ENCODE measurements at regions not wholly inside any gene's neighbourhood (a gene's known extent, or its start where the extent isn't known, plus 50 kb on each side); places are given as distances from the start of the nearest gene placed in this dataset.

- Histone ChIP-seq H3K4me3 (ENCODE audit: low read depth in 1 of 2, low read length in 2 of 2) (no peak overlapping the region), H3K9me3 (ENCODE audit: low read length) (no peaks in the 10 kb centered on the region), H3K9ac (ENCODE audit: low read length) (no peak overlapping the region), H3K36me3 (ENCODE audit: insufficient read depth, low read length) (no peaks in the 10 kb centered on the region), H3K27ac (ENCODE audit: low read depth, low read length) (no peak overlapping the region), H3K27me3 (ENCODE audit: control insufficient read depth in 1 of 2, insufficient read depth in 2 of 2, low read length in 2 of 2) (no peaks in the 10 kb centered on the region), H3K4me1 (ENCODE audit: insufficient read depth, low read length) (no peaks in the 10 kb centered on the region)
These were observed 766.4 kb upstream of the KLHL1 start for GRCh38 chr13:70874636-70875035.

GRCh38 chr13:70864731-70865130, 756.5 kb upstream of the KLHL1 start:
- H3K4me1 ChIP-seq (ENCODE audit: insufficient read depth, low read length): no peaks in the 10 kb centered on the region
- H3K4me3 ChIP-seq (ENCODE audit: low read depth in 1 of 2, low read length in 2 of 2): no peak overlapping the region
- H3K9me3 ChIP-seq (ENCODE audit: low read length): no peaks in the 10 kb centered on the region
- H3K9ac ChIP-seq (ENCODE audit: low read length): no peak overlapping the region
- H3K36me3 ChIP-seq (ENCODE audit: insufficient read depth, low read length): no peaks in the 10 kb centered on the region
- no peaks in the 10 kb centered on the region for H3K27me3 ChIP-seq (ENCODE audit: control insufficient read depth in 1 of 2, insufficient read depth in 2 of 2, low read length in 2 of 2)
- no peak overlapping the region for H3K27ac ChIP-seq (ENCODE audit: low read depth, low read length)

DNA sequence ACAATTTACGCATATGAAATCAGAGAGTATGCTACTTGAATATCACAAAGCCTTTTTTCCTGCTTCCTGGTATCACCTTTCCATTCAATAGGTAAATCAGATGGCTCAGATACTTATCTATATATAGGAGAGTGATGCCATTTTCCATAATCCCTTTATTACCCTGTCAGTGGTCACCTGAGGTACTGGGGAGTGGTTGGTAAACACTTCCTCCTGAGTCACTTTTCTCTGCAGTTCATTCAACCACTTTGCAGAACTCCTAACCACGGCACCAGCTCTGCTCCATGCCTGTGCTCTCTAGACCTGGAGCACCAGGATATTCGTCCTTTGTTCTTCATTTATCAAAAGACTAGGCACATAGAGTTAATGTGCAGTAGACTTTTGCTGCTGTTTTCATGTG, 748.5 kb upstream of the KLHL1 start:
- Histone ChIP-seq H3K4me1 (ENCODE audit: insufficient read depth, low read length) (no peaks in the 10 kb centered on the region), H3K27me3 (ENCODE audit: control insufficient read depth in 1 of 2, insufficient read depth in 2 of 2, low read length in 2 of 2) (no peaks in the 10 kb centered on the region), H3K27ac (ENCODE audit: low read depth, low read length) (no peak overlapping the region), H3K4me3 (ENCODE audit: low read depth in 1 of 2, low read length in 2 of 2) (no peak overlapping the region), H3K36me3 (ENCODE audit: insufficient read depth, low read length) (no peaks in the 10 kb centered on the region), H3K9me3 (ENCODE audit: low read length) (no peaks in the 10 kb centered on the region), H3K9ac (ENCODE audit: low read length) (no peak overlapping the region)

DNA sequence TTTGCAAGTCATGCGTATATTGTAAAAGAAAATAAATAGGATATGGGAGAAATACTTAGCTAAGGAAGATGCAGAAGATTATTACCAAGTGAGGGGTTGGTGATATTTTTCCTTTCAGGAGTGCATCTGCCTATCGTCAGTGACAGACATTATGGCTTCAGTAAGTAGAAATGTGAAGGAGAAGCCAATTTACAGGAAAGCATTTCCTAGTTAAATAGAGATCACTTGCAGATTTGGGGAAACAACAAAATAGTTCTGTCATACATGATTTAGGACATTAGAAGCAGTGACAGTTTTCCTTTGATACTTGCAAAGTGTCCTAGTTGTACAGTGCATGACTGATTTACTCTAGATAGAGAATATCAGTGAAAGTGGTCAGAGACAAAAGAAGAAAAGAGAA, 747.8 kb upstream of the KLHL1 start:
- no peak overlapping the region for H3K27ac ChIP-seq (ENCODE audit: low read depth, low read length)
- H3K4me3 ChIP-seq (ENCODE audit: low read depth in 1 of 2, low read length in 2 of 2): no peak overlapping the region
- no peaks in the 10 kb centered on the region for H3K4me1 ChIP-seq (ENCODE audit: insufficient read depth, low read length)
- no peaks in the 10 kb centered on the region for H3K36me3 ChIP-seq (ENCODE audit: insufficient read depth, low read length)
- H3K27me3 ChIP-seq (ENCODE audit: control insufficient read depth in 1 of 2, insufficient read depth in 2 of 2, low read length in 2 of 2): no peaks in the 10 kb centered on the region
- H3K9me3 ChIP-seq (ENCODE audit: low read length): no peaks in the 10 kb centered on the region
- no peak overlapping the region for H3K9ac ChIP-seq (ENCODE audit: low read length)

GRCh38 chr13:70849222-70849621, 741.0 kb upstream of the KLHL1 start:
- Histone ChIP-seq H3K9ac (ENCODE audit: low read length) (no peak overlapping the region), H3K4me1 (ENCODE audit: insufficient read depth, low read length) (no peaks in the 10 kb centered on the region), H3K27me3 (ENCODE audit: control insufficient read depth in 1 of 2, insufficient read depth in 2 of 2, low read length in 2 of 2) (no peaks in the 10 kb centered on the region), H3K27ac (ENCODE audit: low read depth, low read length) (no peak overlapping the region), H3K36me3 (ENCODE audit: insufficient read depth, low read length) (no peaks in the 10 kb centered on the region), H3K4me3 (ENCODE audit: low read depth in 1 of 2, low read length in 2 of 2) (no peak overlapping the region), H3K9me3 (ENCODE audit: low read length) (no peaks in the 10 kb centered on the region)

DNA sequence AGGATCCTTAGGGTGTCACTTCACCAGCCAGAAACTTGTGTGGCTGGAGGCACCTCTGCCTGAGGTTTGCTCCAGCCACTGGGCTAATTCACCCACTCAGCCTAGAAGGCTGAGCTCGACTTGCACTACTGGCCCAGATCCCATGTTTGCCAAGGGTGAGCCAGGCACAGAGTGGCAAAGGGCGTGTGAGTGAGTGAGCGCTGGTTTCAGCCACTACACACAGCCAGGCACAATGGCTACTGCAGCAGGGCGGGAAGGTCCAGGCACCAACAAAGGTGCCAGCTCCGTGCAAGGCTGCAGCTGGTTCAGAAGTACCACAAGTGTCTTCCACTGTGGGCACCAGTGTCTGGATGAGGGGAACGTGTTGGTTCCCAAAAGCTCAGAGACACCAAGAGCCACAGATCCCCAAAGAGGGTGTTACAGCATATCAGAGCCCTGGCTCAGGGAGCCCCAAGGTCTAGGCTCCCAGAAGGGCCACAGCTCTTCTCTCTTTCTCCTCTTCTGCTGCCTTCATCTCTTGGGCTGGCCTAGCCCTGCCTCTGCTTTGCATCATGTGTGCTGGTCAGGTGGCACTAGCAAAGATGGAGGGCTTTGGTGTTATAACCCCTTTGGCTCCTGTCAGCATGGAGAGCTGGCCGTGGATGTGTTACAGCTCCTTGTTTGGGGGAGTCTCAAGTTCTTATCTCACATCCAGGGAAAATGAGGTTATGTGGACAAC, 736.3 kb upstream of the KLHL1 start:
- H3K9ac ChIP-seq (ENCODE audit: low read length): no peak overlapping the region
- no peak overlapping the region for H3K27ac ChIP-seq (ENCODE audit: low read depth, low read length)
- H3K36me3 ChIP-seq (ENCODE audit: insufficient read depth, low read length): no peaks in the 10 kb centered on the region
- H3K4me1 ChIP-seq (ENCODE audit: insufficient read depth, low read length): no peaks in the 10 kb centered on the region
- H3K27me3 ChIP-seq (ENCODE audit: control insufficient read depth in 1 of 2, insufficient read depth in 2 of 2, low read length in 2 of 2): no peaks in the 10 kb centered on the region
- no peak overlapping the region for H3K4me3 ChIP-seq (ENCODE audit: low read depth in 1 of 2, low read length in 2 of 2)
- H3K9me3 ChIP-seq (ENCODE audit: low read length): no peaks in the 10 kb centered on the region

DNA sequence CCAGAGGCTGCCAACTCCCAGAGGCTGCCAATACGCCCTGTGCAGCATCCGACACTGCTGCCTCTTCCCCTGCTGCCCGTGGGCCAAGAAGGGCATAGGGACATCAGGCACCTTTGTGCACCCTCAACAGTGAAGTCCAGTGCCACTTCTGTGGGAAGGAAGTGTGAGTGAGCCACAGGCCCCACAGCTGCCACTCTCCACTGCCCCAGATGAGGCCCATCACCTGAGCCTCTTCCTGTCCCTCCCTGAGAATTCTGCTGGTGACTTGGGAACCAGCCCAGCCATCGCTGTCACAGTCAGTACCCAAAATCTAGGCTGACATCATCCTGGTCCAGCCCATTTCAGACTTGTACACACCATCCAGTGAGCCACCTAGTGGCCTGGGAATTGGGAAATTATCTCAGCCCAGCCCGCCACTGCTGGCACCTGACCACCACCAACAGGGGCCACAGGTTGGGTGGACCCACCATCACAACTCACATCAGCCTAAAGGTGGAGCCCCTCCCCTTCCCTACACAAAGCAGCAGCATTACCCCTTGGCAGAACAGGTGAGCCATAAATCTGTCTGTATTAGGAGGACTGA, 733.9 kb upstream of the KLHL1 start:
- H3K9me3 ChIP-seq (ENCODE audit: low read length): no peaks in the 10 kb centered on the region
- no peak overlapping the region for H3K27ac ChIP-seq (ENCODE audit: low read depth, low read length)
- H3K4me3 ChIP-seq (ENCODE audit: low read depth in 1 of 2, low read length in 2 of 2): no peak overlapping the region
- no peaks in the 10 kb centered on the region for H3K4me1 ChIP-seq (ENCODE audit: insufficient read depth, low read length)
- no peaks in the 10 kb centered on the region for H3K27me3 ChIP-seq (ENCODE audit: control insufficient read depth in 1 of 2, insufficient read depth in 2 of 2, low read length in 2 of 2)
- no peak overlapping the region for H3K9ac ChIP-seq (ENCODE audit: low read length)
- no peaks in the 10 kb centered on the region for H3K36me3 ChIP-seq (ENCODE audit: insufficient read depth, low read length)

GRCh38 chr13:70841240-70842061, 733.2 kb upstream of the KLHL1 start:
- Histone ChIP-seq H3K4me3 (ENCODE audit: low read depth in 1 of 2, low read length in 2 of 2) (no peak overlapping the region), H3K9ac (ENCODE audit: low read length) (no peak overlapping the region), H3K4me1 (ENCODE audit: insufficient read depth, low read length) (no peaks in the 10 kb centered on the region), H3K27ac (ENCODE audit: low read depth, low read length) (no peak overlapping the region), H3K9me3 (ENCODE audit: low read length) (no peaks in the 10 kb centered on the region), H3K36me3 (ENCODE audit: insufficient read depth, low read length) (no peaks in the 10 kb centered on the region), H3K27me3 (ENCODE audit: control insufficient read depth in 1 of 2, insufficient read depth in 2 of 2, low read length in 2 of 2) (no peaks in the 10 kb centered on the region)

- Histone ChIP-seq H3K27ac (ENCODE audit: low read depth, low read length) (no peak overlapping the region), H3K4me3 (ENCODE audit: low read depth in 1 of 2, low read length in 2 of 2) (no peak overlapping the region), H3K4me1 (ENCODE audit: insufficient read depth, low read length) (no peaks in the 10 kb centered on the region), H3K36me3 (ENCODE audit: insufficient read depth, low read length) (no peaks in the 10 kb centered on the region), H3K9me3 (ENCODE audit: low read length) (no peaks in the 10 kb centered on the region), H3K27me3 (ENCODE audit: control insufficient read depth in 1 of 2, insufficient read depth in 2 of 2, low read length in 2 of 2) (no peaks in the 10 kb centered on the region), H3K9ac (ENCODE audit: low read length) (no peak overlapping the region)
These were observed 727.1 kb upstream of the KLHL1 start for GRCh38 chr13:70835371-70835770.

DNA sequence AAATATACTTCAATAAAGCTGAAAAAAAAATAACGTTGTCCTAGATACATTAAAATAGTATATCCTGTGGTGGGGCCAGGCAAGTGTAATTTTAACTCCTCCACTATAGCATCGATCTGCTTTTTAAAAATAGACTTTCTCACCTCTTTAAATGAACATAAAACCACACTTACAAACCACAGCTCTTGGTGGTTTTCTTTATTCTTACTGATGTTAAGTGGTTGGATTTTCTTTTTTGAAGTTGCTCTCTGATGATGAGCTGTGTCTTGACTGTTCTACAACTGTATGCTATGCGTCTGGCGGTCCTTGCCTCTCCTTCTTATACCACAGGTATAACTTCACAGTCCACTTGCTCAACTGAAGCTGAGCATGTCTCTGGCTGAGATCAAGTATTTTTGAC, 721.5 kb upstream of the KLHL1 start:
- Histone ChIP-seq H3K4me1 (ENCODE audit: insufficient read depth, low read length) (no peaks in the 10 kb centered on the region), H3K27me3 (ENCODE audit: control insufficient read depth in 1 of 2, insufficient read depth in 2 of 2, low read length in 2 of 2) (no peaks in the 10 kb centered on the region), H3K9me3 (ENCODE audit: low read length) (no peaks in the 10 kb centered on the region), H3K4me3 (ENCODE audit: low read depth in 1 of 2, low read length in 2 of 2) (no peak overlapping the region), H3K9ac (ENCODE audit: low read length) (no peak overlapping the region), H3K36me3 (ENCODE audit: insufficient read depth, low read length) (no peaks in the 10 kb centered on the region), H3K27ac (ENCODE audit: low read depth, low read length) (no peak overlapping the region)

DNA sequence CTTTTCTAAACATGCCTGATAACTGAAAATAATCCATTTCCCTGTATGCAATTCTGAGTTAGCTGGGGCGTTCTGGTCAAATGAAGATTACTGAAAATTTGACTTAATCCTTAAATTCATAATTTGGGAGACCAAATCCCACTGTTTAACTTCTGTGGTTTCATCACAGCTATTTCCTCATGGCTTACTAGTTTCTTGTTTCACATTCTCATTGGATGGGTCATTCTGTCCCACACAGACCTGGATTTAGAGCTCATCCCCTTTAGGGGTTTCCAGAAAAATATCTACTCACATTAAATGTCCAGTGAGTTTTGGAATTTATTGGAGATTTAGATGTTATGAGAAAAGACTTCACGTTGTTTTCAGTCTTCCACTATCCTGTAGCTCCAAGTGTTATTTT, 709.3 kb upstream of the KLHL1 start:
- H3K36me3 ChIP-seq (ENCODE audit: insufficient read depth, low read length): no peaks in the 10 kb centered on the region
- H3K27me3 ChIP-seq (ENCODE audit: control insufficient read depth in 1 of 2, insufficient read depth in 2 of 2, low read length in 2 of 2): no peaks in the 10 kb centered on the region
- no peak overlapping the region for H3K27ac ChIP-seq (ENCODE audit: low read depth, low read length)
- no peaks in the 10 kb centered on the region for H3K9me3 ChIP-seq (ENCODE audit: low read length)
- no peak overlapping the region for H3K9ac ChIP-seq (ENCODE audit: low read length)
- H3K4me1 ChIP-seq (ENCODE audit: insufficient read depth, low read length): no peaks in the 10 kb centered on the region
- no peak overlapping the region for H3K4me3 ChIP-seq (ENCODE audit: low read depth in 1 of 2, low read length in 2 of 2)
